ENCODE measurements at regions not wholly inside any gene's neighbourhood (a gene's known extent, or its start where the extent isn't known, plus 50 kb on each side); places are given as distances from the start of the nearest gene placed in this dataset.

DNA sequence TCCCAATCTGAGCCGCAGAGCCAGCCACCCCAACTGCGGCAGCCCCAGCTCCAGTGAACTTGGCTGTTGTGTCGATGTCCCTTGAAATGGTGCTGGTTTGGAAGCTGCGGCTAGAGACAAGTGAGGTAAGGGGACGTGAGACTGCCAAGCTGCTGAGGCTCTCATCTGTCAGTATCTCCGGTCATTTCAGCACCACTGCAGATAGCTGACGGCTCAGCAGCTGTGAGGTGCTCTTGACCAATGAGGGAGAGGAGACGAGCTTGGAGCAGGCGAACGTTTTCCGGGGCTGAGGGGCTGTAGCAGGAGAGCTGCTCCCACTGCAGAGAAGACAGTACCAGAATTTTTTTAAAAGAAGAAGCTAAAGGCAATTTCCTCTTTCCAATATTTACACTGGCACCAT lies 175.5 kb upstream of the CASK start:
- no peak for DNase-seq
- WGBS (ENCODE audit: insufficient coverage), result 76% methylated on average over 9 of the region's 11 CpGs

DNA sequence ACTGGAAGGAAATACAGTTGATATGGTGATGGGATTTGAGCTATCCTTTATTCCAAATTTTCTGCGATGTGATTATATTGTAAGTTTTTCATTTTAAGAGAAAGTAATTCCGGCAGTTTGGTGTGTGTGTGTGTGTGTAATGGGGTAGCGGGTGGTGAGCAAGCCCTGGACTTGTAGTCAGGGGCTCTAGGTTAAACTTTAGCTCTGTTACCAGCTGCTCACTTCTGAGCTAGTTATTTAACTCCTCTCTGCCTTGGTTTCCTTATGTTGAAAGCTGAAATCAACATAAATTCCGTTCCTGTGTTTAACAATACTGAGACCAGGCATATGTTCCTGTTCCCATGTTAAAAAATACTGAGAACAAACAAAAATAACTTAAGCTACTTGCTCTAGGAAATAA lies 174.1 kb upstream of the CASK start:
- 83% methylated on average over 4 of the region's 4 CpGs for WGBS (ENCODE audit: insufficient coverage)
- Histone ChIP-seq H3K9me3 (ENCODE audit: control extremely low read depth in 1 of 5, control insufficient read depth in 4 of 5, insufficient read depth in 2 of 5, low read depth in 1 of 5, low read length in 4 of 5) (no peaks in the 10 kb centered on the region), H3K4me1 (ENCODE audit: control extremely low read depth in 1 of 4, control insufficient read depth in 4 of 4, insufficient read depth in 4 of 4, low read length in 3 of 4) (no peaks in the 10 kb centered on the region), H3K36me3 (ENCODE audit: control insufficient read depth in 4 of 4, insufficient read depth in 4 of 4, low read length in 3 of 4) (no peaks in the 10 kb centered on the region), H3K27me3 (replicated peaks in 2 of 5; ENCODE audit: control insufficient read depth in 4 of 5, insufficient read depth in 5 of 5, low read length in 4 of 5) (peaks cover 0 to 13% (median 0%) of the 10 kb centered on the region in 5 experiments), H3K4me3 (ENCODE audit: control insufficient read depth in 1 of 7, extremely low read depth in 1 of 7, insufficient read depth in 4 of 7, low read depth in 2 of 7, low read length in 6 of 7) (no peak overlapping the region), H3K27ac (ENCODE audit: insufficient read depth in 1 of 2, low read depth in 1 of 2, low read length in 2 of 2, poor library complexity in 1 of 2, severe bottlenecking in 2 of 2) (no peak overlapping the region)
- CTCF ChIA-PET, result no interaction called here
- DNase-seq, result no peak
- POLR2A ChIA-PET, result no interaction called here

More for the DNA sequence above, 175.5 kb upstream of the CASK start:
- Histone ChIP-seq H3K27ac (ENCODE audit: insufficient read depth in 1 of 2, low read depth in 1 of 2, low read length in 2 of 2, poor library complexity in 1 of 2, severe bottlenecking in 2 of 2) (no peak overlapping the region), H3K36me3 (ENCODE audit: control insufficient read depth in 4 of 4, insufficient read depth in 4 of 4, low read length in 3 of 4) (no peaks in the 10 kb centered on the region), H3K9me3 (ENCODE audit: control extremely low read depth in 1 of 5, control insufficient read depth in 4 of 5, insufficient read depth in 2 of 5, low read depth in 1 of 5, low read length in 4 of 5) (no peaks in the 10 kb centered on the region), H3K27me3 (replicated peaks in 2 of 5; ENCODE audit: control insufficient read depth in 4 of 5, insufficient read depth in 5 of 5, low read length in 4 of 5) (peaks cover 0 to 13% (median 0%) of the 10 kb centered on the region in 5 experiments), H3K4me1 (ENCODE audit: control extremely low read depth in 1 of 4, control insufficient read depth in 4 of 4, insufficient read depth in 4 of 4, low read length in 3 of 4) (no peaks in the 10 kb centered on the region), H3K4me3 (ENCODE audit: control insufficient read depth in 1 of 7, extremely low read depth in 1 of 7, insufficient read depth in 4 of 7, low read depth in 2 of 7, low read length in 6 of 7) (no peak overlapping the region)
- ChIA-PET POLR2A (no interaction called here), CTCF (no interaction called here)

DNA sequence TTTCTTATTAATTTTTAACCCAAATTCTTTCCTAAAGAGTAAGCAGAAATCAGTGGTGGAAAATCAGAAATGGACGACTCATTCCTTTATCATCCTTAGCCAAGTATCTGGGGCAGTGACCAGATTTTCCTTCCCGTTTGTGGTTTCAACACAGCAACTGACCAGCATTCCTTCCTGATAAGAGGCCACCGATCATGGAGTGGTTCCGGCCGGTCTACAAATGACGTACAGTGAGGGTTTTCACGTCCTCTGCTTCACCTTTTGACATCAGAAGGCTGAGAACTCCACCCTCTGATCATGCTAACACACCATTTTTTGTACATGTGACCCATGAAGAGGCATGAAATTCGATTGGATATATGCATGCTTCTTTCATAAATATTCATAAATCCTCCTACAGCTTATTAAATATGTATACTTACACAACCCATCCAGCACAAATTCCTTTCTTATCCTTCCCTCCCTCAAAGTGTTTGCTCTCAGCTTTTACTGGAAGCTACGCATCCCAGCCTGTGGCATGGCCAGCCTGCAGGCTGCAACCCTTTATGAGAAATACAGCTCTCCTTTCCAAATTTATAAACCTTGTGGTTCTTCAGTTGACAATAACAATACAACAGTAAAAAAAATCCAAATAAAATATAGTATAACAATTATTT lies 173.0 kb upstream of the CASK start:
- Histone ChIP-seq H3K4me1 (ENCODE audit: control extremely low read depth in 1 of 4, control insufficient read depth in 4 of 4, insufficient read depth in 4 of 4, low read length in 3 of 4) (no peaks in the 10 kb centered on the region), H3K4me3 (ENCODE audit: control insufficient read depth in 1 of 7, extremely low read depth in 1 of 7, insufficient read depth in 4 of 7, low read depth in 2 of 7, low read length in 6 of 7) (no peak overlapping the region), H3K27ac (ENCODE audit: insufficient read depth in 1 of 2, low read depth in 1 of 2, low read length in 2 of 2, poor library complexity in 1 of 2, severe bottlenecking in 2 of 2) (no peak overlapping the region), H3K36me3 (ENCODE audit: control insufficient read depth in 4 of 4, insufficient read depth in 4 of 4, low read length in 3 of 4) (no peaks in the 10 kb centered on the region), H3K9me3 (ENCODE audit: control extremely low read depth in 1 of 5, control insufficient read depth in 4 of 5, insufficient read depth in 2 of 5, low read depth in 1 of 5, low read length in 4 of 5) (no peaks in the 10 kb centered on the region), H3K27me3 (replicated peaks in 2 of 5; ENCODE audit: control insufficient read depth in 4 of 5, insufficient read depth in 5 of 5, low read length in 4 of 5) (peaks cover 0 to 13% (median 0%) of the 10 kb centered on the region in 5 experiments)
- 74% methylated on average over 9 of the region's 9 CpGs for WGBS (ENCODE audit: insufficient coverage)
- DNase-seq, result no peak
- CTCF ChIA-PET, result no interaction called here
- POLR2A ChIA-PET, result no interaction called here

DNA sequence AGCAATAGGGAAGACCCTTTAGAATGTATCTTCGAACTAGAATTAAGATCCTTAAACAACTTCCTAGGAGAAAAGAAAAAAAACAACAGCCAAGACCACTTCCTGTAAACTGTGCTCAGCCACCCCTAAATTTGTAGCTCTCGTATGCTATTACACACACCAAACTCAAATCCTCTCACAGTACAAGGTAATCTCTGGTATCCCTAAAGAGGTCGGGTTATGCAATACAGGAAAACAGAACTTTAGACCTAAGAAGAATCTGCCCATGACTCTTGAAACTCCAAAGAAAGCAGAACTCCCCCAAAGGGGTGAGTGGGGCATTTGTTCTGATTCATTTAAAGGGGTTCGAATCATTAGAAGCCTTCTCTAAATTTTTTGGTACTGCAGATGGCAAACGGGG lies 170.9 kb upstream of the CASK start:
- ChIA-PET CTCF (no interaction called here), POLR2A (no interaction called here)
- Histone ChIP-seq H3K4me1 (ENCODE audit: control extremely low read depth in 1 of 4, control insufficient read depth in 4 of 4, insufficient read depth in 4 of 4, low read length in 3 of 4) (no peaks in the 10 kb centered on the region), H3K4me3 (ENCODE audit: control insufficient read depth in 1 of 7, extremely low read depth in 1 of 7, insufficient read depth in 4 of 7, low read depth in 2 of 7, low read length in 6 of 7) (no peak overlapping the region), H3K27me3 (replicated peaks in 2 of 5; ENCODE audit: control insufficient read depth in 4 of 5, insufficient read depth in 5 of 5, low read length in 4 of 5) (peaks cover 0 to 13% (median 0%) of the 10 kb centered on the region in 5 experiments), H3K27ac (ENCODE audit: insufficient read depth in 1 of 2, low read depth in 1 of 2, low read length in 2 of 2, poor library complexity in 1 of 2, severe bottlenecking in 2 of 2) (no peak overlapping the region), H3K9me3 (ENCODE audit: control extremely low read depth in 1 of 5, control insufficient read depth in 4 of 5, insufficient read depth in 2 of 5, low read depth in 1 of 5, low read length in 4 of 5) (no peaks in the 10 kb centered on the region), H3K36me3 (ENCODE audit: control insufficient read depth in 4 of 4, insufficient read depth in 4 of 4, low read length in 3 of 4) (no peaks in the 10 kb centered on the region)
- DNase-seq, result peak; percentile 0 to 32 (median 28)
- WGBS (ENCODE audit: insufficient coverage), result 63% methylated on average over 4 of the region's 5 CpGs

DNA sequence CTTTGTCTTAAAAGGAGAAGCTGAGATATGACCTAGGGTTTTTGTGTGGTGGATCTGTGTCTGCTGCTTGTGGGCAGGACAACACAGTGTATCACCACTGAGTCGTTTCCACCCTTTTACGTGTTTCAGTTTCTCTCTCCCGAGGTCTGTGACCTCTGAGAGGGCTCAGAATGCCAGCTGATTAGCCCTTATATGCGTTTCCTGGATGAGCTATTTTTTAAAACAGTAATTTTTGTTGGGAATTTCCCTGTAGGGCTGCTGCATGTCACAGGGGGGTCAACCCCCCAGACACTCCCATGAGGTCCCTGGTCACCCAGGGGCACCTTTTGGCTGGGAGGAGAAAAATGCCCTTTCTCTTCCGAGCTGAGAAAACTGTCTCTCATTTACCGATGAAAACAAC lies 170.4 kb upstream of the CASK start:
- DNase-seq, result peak in 2 of 3 donors; percentile 0 to 2
- WGBS (ENCODE audit: insufficient coverage), result 63% methylated on average over 2 of the region's 6 CpGs
- CTCF ChIA-PET, result no interaction called here

DNA sequence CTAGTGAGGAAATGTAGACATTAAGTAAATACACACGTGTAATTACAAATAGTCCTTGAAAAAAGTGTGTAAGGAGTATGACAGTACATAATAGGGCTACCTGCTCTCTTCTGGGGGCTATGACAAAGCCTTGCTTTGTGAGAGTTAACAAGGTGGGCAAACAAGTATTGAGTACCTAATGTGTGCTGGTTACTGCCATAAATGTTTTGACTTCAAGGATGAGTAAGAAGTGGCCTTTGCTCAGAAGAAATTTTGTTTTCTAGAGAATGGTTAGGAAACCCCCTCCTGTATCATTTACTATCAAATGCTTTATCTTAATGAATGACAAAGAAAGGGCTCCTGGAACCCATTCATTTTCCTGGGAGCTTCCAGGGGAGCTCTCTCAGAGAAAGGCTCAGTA lies 167.0 kb upstream of the CASK start:
- no peak for DNase-seq
- Histone ChIP-seq H3K27me3 (replicated peaks in 2 of 5; ENCODE audit: control insufficient read depth in 4 of 5, insufficient read depth in 5 of 5, low read length in 4 of 5) (peaks cover 0 to 6% (median 0%) of the 10 kb centered on the region in 5 experiments), H3K27ac (ENCODE audit: insufficient read depth in 1 of 2, low read depth in 1 of 2, low read length in 2 of 2, poor library complexity in 1 of 2, severe bottlenecking in 2 of 2) (no peak overlapping the region), H3K36me3 (ENCODE audit: control insufficient read depth in 4 of 4, insufficient read depth in 4 of 4, low read length in 3 of 4) (no peaks in the 10 kb centered on the region), H3K4me3 (ENCODE audit: control insufficient read depth in 1 of 7, extremely low read depth in 1 of 7, insufficient read depth in 4 of 7, low read depth in 2 of 7, low read length in 6 of 7) (no peak overlapping the region), H3K9me3 (ENCODE audit: control extremely low read depth in 1 of 5, control insufficient read depth in 4 of 5, insufficient read depth in 2 of 5, low read depth in 1 of 5, low read length in 4 of 5) (no peaks in the 10 kb centered on the region), H3K4me1 (ENCODE audit: control extremely low read depth in 1 of 4, control insufficient read depth in 4 of 4, insufficient read depth in 4 of 4, low read length in 3 of 4) (no peaks in the 10 kb centered on the region)
- ChIA-PET POLR2A (no interaction called here), CTCF (no interaction called here)
- 75% methylated on average over 1 of the region's 1 CpG for WGBS (ENCODE audit: insufficient coverage)

More for the DNA sequence above, 170.4 kb upstream of the CASK start:
- POLR2A ChIA-PET, result no interaction called here
- no peak overlapping the region for H3K4me3 ChIP-seq (ENCODE audit: control insufficient read depth in 1 of 7, extremely low read depth in 1 of 7, insufficient read depth in 4 of 7, low read depth in 2 of 7, low read length in 6 of 7)
- H3K9me3 ChIP-seq (ENCODE audit: control extremely low read depth in 1 of 5, control insufficient read depth in 4 of 5, insufficient read depth in 2 of 5, low read depth in 1 of 5, low read length in 4 of 5), result no peaks in the 10 kb centered on the region
- no peaks in the 10 kb centered on the region for H3K36me3 ChIP-seq (ENCODE audit: control insufficient read depth in 4 of 4, insufficient read depth in 4 of 4, low read length in 3 of 4)
- no peaks in the 10 kb centered on the region for H3K4me1 ChIP-seq (ENCODE audit: control extremely low read depth in 1 of 4, control insufficient read depth in 4 of 4, insufficient read depth in 4 of 4, low read length in 3 of 4)
- H3K27me3 ChIP-seq (replicated peaks in 2 of 5; ENCODE audit: control insufficient read depth in 4 of 5, insufficient read depth in 5 of 5, low read length in 4 of 5), result peaks cover 0 to 12% (median 0%) of the 10 kb centered on the region in 5 experiments
- no peak overlapping the region for H3K27ac ChIP-seq (ENCODE audit: insufficient read depth in 1 of 2, low read depth in 1 of 2, low read length in 2 of 2, poor library complexity in 1 of 2, severe bottlenecking in 2 of 2)

DNA sequence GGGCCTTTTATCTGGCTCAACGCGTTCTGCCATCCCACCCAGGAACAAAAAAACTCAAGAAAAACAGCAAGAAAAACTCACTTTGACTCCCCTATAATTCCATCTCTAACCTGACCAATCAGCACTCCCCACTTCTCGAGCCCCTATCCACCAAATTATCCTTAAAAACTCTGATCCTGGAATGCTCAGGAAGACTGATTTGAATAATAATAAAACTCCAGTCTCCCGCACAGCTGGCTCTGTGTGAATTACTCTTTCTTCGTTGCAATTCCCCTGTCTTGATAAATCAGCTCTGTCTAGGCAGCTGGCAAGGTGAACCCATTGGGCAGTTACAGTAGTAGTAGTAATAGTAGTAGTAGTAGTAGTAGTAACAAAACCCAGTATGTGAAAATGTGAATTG lies 165.7 kb upstream of the CASK start:
- no peak overlapping the region for H3K4me3 ChIP-seq (ENCODE audit: control insufficient read depth in 1 of 7, extremely low read depth in 1 of 7, insufficient read depth in 4 of 7, low read depth in 2 of 7, low read length in 6 of 7)
- H3K4me1 ChIP-seq (ENCODE audit: control extremely low read depth in 1 of 4, control insufficient read depth in 4 of 4, insufficient read depth in 4 of 4, low read length in 3 of 4), result no peaks in the 10 kb centered on the region
- ChIA-PET POLR2A (no interaction called here), CTCF (no interaction called here)
- DNase-seq, result no peak
- H3K27me3 ChIP-seq (replicated peaks in 2 of 5; ENCODE audit: control insufficient read depth in 4 of 5, insufficient read depth in 5 of 5, low read length in 4 of 5), result peaks cover 0 to 4% (median 0%) of the 10 kb centered on the region in 5 experiments
- H3K36me3 ChIP-seq (ENCODE audit: control insufficient read depth in 4 of 4, insufficient read depth in 4 of 4, low read length in 3 of 4), result no peaks in the 10 kb centered on the region
- H3K27ac ChIP-seq (ENCODE audit: insufficient read depth in 1 of 2, low read depth in 1 of 2, low read length in 2 of 2, poor library complexity in 1 of 2, severe bottlenecking in 2 of 2), result no peak overlapping the region
- 71% methylated on average over 4 of the region's 5 CpGs for WGBS (ENCODE audit: insufficient coverage)
- H3K9me3 ChIP-seq (ENCODE audit: control extremely low read depth in 1 of 5, control insufficient read depth in 4 of 5, insufficient read depth in 2 of 5, low read depth in 1 of 5, low read length in 4 of 5), result no peaks in the 10 kb centered on the region

Data from common myeloid progenitor, CD34-positive (primary cell).